ENCODE measurements at regions not wholly inside any gene's neighbourhood (a gene's known extent, or its start where the extent isn't known, plus 50 kb on each side); places are given as distances from the start of the nearest gene placed in this dataset.

DNA sequence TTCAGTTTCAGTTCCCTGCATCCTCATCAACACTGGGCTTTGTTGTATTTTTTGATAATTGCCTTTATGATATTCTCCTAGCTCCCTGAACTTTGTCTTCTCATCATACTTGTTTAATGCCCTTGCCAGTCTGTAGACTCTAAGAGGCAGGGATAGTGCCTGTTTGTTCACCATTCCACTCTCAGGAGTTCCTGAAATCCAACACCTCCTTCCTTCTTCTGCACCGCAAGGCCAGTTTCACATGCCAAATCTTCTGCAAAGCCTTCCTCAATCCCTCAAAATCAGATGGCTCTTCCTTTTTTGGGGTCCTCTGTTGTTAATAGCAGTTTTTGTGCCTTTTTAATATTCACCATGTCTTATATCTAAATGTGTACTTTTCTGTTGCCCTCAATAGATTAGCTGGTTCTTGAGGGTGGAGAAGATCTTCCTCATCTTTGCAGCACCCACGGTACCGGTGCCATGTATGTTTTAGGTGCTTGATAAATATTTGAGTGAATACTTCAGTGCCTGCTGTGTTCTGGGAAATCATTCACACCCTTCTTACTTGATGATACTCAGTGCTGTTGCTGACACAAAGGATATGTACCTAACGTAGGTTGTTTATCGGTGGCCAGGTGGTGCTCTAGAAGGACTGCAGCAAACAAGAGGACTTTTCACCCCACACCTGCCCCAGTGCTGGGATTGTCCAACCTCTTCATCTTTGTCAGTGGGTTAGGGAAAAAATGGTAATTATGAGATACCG lies 85.3 kb upstream of the LIMCH1 start:
- Histone ChIP-seq H3K27me3 (replicated peaks; ENCODE audit: control insufficient read depth, insufficient read depth, low read length) (no peaks in the 10 kb centered on the region; the same call in 1 of the 2 replicates), H3K36me3 (ENCODE audit: control insufficient read depth, insufficient read depth, low read length) (no peaks in the 10 kb centered on the region), H3K4me3 (replicated peaks; ENCODE audit: low read depth, low read length) (no peak overlapping the region)
- DNase-seq (ENCODE audit: extremely low read depth, insufficient read length) = no peak
- TF ChIP-seq, protein P1, sequence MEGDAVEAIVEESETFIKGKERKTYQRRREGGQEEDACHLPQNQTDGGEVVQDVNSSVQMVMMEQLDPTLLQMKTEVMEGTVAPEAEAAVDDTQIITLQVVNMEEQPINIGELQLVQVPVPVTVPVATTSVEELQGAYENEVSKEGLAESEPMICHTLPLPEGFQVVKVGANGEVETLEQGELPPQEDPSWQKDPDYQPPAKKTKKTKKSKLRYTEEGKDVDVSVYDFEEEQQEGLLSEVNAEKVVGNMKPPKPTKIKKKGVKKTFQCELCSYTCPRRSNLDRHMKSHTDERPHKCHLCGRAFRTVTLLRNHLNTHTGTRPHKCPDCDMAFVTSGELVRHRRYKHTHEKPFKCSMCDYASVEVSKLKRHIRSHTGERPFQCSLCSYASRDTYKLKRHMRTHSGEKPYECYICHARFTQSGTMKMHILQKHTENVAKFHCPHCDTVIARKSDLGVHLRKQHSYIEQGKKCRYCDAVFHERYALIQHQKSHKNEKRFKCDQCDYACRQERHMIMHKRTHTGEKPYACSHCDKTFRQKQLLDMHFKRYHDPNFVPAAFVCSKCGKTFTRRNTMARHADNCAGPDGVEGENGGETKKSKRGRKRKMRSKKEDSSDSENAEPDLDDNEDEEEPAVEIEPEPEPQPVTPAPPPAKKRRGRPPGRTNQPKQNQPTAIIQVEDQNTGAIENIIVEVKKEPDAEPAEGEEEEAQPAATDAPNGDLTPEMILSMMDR (IDR thresholded peaks at IDR 0.05; ENCODE audit: insufficient read depth, low read length, poor library complexity, severe bottlenecking) = no peak

DNA sequence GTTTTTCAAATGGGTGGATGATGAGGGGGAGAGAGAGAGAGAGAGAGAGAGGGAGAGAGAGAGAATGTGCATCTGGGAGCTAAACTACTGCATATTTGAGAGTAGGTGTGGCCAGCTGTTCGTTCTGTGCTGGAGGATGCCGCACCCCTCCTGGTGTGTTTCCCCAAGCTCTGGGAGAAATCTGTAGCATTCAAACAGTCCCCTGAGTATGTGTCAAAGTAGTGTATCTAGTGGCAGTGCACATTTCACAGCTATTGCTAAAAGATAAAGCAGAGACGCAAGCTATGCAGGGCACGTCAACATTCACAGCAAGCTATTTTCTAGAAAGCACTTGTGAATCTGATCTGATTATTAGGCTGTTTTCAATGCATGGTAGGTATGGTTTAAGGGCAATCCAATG lies 83.5 kb upstream of the LIMCH1 start:
- Histone ChIP-seq H3K36me3 (ENCODE audit: control insufficient read depth, insufficient read depth, low read length) (no peaks in the 10 kb centered on the region), H3K27me3 (replicated peaks; ENCODE audit: control insufficient read depth, insufficient read depth, low read length) (no peaks in the 10 kb centered on the region; the same call in 1 of the 2 replicates), H3K4me3 (replicated peaks; ENCODE audit: low read depth, low read length) (no peak overlapping the region)
- no peak for DNase-seq (ENCODE audit: extremely low read depth, insufficient read length)
- TF ChIP-seq, protein P1 (IDR thresholded peaks at IDR 0.05; ENCODE audit: insufficient read depth, low read length, poor library complexity, severe bottlenecking) = no peak

DNA sequence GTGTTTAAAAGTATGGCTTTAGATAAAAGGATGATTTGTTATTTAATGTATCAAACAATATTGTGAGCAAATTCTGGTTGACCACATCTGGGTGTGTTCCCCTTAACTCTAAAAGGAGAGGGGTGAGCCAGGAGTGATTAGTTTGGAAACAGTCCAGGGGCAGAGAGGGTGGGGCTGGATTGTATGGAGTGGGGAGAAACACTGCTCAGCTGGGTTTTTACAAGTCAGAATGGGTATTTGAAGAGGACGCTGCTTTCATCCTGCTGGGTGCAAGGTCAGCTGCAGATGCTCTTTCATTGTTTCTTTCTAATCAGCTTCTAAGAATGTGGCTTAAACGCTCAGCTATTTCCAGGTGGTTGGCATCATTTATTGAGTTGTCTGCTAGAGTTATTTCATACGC lies 82.8 kb upstream of the LIMCH1 start:
- DNase-seq (ENCODE audit: extremely low read depth, insufficient read length) = no peak
- TF ChIP-seq, protein P1 (IDR thresholded peaks at IDR 0.05; ENCODE audit: insufficient read depth, low read length, poor library complexity, severe bottlenecking) = no peak
- H3K27me3 ChIP-seq (replicated peaks; ENCODE audit: control insufficient read depth, insufficient read depth, low read length) = no peaks in the 10 kb centered on the region; the same call in 1 of the 2 replicates
- no peak overlapping the region for H3K4me3 ChIP-seq (replicated peaks; ENCODE audit: low read depth, low read length)
- no peaks in the 10 kb centered on the region for H3K36me3 ChIP-seq (ENCODE audit: control insufficient read depth, insufficient read depth, low read length)

DNA sequence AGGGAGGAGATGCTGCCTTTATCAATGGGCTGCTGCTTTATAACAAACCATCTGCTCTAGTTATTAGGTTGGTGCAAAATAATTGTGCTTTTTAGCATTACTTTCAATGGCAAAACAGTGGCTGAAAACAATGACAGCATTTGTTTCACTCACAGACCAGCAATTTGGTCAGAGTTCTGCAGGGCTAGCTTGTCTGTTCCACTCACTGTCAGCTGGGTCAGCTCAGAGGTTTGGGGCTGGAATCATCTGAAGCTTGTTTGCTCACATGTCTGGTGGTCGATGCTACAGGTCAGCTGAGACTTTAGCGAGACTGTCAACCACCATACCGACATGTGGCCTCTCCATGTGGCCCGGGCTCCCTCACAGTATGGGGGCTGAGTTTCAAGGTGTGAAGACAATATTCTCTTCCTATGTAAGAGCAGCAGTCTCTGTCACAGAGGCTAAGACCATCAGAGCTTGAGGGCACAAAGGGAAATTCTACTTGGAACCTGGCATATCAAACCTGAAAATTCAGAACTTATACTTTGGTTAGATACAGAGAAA lies 81.3 kb upstream of the LIMCH1 start:
- Histone ChIP-seq H3K4me3 (replicated peaks; ENCODE audit: low read depth, low read length) (no peak overlapping the region), H3K27me3 (replicated peaks; ENCODE audit: control insufficient read depth, insufficient read depth, low read length) (no peaks in the 10 kb centered on the region; the same call in 1 of the 2 replicates), H3K36me3 (ENCODE audit: control insufficient read depth, insufficient read depth, low read length) (no peaks in the 10 kb centered on the region)
- TF ChIP-seq, protein P1 (IDR thresholded peaks at IDR 0.05; ENCODE audit: insufficient read depth, low read length, poor library complexity, severe bottlenecking) = no peak
- DNase-seq (ENCODE audit: extremely low read depth, insufficient read length) = no peak

DNA sequence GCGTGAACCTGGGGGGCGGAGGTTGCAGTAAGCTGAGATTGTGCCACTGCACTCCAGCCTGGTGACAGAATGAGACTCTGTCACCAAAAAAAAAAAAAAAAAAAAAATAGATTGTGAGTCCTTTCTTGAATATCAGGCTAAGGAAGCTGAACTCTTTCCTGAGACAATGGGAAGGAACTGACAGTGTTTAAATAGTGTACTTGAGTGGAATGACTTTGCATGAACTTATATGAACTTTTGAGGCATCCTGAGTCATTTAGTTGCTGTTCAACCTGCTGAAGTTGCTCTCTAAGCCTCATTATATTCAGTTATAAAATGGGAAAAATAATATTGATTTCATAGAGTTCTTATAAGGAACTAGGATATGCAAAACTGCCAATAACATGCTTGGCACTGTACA lies 79.3 kb upstream of the LIMCH1 start:
- TF ChIP-seq, protein P1 (IDR thresholded peaks at IDR 0.05; ENCODE audit: insufficient read depth, low read length, poor library complexity, severe bottlenecking) = no peak
- no peak overlapping the region for H3K4me3 ChIP-seq (replicated peaks; ENCODE audit: low read depth, low read length)

More for the DNA sequence above, 79.3 kb upstream of the LIMCH1 start:
- DNase-seq (ENCODE audit: extremely low read depth, insufficient read length) = no peak
- no peaks in the 10 kb centered on the region for H3K27me3 ChIP-seq (replicated peaks; ENCODE audit: control insufficient read depth, insufficient read depth, low read length)
- H3K36me3 ChIP-seq (ENCODE audit: control insufficient read depth, insufficient read depth, low read length) = no peaks in the 10 kb centered on the region

All from GM06990 (cell line).